GM13977 (cell line): ENCODE measurements at regions not wholly inside any gene's neighbourhood (a gene's known extent, or its start where the extent isn't known, plus 50 kb on each side); places are given as distances from the start of the nearest gene placed in this dataset.

Experiments
- DNase-seq: peaks from one replicate; pipeline ENCODE4 v3.0.0; 2012; ENCODE audit warnings: low spot score
- in situ Hi-C: fragments of 300-500 bp; cut with MboI; formaldehyde crosslinking; loops from one replicate; pipeline ENCODE4 v1.12.0; 2022; ENCODE audit warnings: low sequenced_read_pairs, low pct_unique_long_range_greater_than_20kb, mixed read lengths, inconsistent platforms; ENCODE audit not compliant: unreplicated experiment
- TF ChIP-seq, protein P1 (sequence below): IDR thresholded peaks from 2 replicates; pipeline ENCODE4 v1.5.1; 2012; ENCODE audit warnings: mild to moderate bottlenecking, control low read depth; ENCODE audit not compliant: insufficient read depth; ENCODE audit errors: extremely low read depth, missing control alignments

DNA sequence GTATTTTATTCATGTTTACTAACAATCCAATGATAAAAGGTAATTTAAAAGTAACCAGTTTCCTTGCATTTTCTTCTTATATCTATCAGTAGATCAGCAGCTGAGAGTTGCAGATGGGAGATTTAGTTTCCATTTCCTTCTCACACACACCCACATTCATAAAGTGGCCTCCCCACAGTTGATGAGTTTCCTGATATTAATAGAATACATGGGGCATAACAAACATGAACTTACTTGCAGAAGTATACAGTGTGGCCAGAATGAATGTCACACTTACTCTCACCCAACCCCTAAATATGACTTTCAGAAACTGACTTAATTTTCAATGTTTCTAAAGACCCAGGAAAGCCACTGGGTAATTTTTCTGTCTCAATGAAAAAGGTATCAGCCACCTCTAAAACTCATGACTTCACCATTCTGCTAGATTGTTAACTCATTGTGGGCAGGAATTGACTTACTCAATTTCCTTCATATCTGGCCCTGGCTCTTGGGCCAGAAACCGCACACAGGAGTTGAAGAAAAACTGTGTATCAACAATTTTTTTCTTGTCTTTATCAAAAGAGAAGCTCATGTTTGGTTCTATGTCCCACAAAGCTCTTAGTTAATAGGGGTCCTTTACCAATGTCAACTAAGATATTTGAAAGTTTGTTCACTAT, 63.5 kb upstream of the OSMR start:
- TF ChIP-seq, protein P1, sequence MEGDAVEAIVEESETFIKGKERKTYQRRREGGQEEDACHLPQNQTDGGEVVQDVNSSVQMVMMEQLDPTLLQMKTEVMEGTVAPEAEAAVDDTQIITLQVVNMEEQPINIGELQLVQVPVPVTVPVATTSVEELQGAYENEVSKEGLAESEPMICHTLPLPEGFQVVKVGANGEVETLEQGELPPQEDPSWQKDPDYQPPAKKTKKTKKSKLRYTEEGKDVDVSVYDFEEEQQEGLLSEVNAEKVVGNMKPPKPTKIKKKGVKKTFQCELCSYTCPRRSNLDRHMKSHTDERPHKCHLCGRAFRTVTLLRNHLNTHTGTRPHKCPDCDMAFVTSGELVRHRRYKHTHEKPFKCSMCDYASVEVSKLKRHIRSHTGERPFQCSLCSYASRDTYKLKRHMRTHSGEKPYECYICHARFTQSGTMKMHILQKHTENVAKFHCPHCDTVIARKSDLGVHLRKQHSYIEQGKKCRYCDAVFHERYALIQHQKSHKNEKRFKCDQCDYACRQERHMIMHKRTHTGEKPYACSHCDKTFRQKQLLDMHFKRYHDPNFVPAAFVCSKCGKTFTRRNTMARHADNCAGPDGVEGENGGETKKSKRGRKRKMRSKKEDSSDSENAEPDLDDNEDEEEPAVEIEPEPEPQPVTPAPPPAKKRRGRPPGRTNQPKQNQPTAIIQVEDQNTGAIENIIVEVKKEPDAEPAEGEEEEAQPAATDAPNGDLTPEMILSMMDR: no peak
- in situ Hi-C loops: no loop called here
- no peak for DNase-seq

DNA sequence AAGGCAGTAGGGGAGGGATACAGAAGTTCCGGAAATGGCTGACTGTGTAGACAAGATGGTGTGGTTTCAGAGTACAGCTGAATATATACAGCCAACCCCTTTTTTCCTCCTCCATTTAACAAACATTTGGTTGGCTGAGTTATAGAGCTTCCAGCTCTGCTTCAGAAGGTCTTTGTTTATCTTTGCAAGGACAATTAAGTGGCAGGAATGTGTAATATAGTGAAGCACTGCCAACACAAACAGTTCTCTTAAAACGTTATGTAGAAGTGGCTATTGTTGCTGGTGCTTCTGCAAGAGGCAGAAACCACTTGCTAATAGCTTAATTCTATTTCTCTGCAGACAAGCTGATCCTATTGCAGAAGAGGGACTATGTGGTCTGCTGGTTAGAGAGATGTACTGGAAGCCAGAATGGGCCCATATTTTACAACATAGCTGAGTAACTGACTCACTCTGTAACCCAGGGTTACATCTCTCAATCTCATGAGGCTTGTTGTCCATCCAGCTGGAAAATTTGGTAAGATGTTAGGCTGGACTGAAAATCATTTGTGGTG, 62.7 kb upstream of the OSMR start:
- DNase-seq: no peak
- TF ChIP-seq, protein P1: no peak

GRCh38 chr5:38789134-38789533, 56.7 kb upstream of the OSMR start:
- in situ Hi-C loops: no loop called here
- DNase-seq: no peak
- TF ChIP-seq, protein P1: no peak

More for the DNA sequence above, 62.7 kb upstream of the OSMR start:
- in situ Hi-C loops: no loop called here

DNA sequence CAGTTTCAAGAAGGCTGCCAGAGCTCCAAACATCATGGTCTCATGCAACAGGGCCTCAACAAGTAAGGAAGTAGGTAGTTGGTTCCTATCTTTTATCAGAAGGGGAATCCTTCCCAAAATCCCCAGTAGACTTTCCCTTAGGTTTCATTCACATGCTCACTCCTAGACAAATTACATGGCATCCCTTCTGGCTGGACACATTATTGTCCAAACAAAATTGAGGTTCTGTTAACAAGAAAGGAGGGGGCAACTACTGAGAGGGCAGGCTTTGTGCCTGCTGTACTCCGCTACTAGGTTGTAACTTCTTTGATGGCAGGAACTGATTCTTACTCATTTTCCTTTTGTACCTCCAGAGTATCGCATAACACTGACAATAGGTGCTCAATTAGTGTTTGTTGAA, 56.0 kb upstream of the OSMR start:
- in situ Hi-C loops: no loop called here
- DNase-seq: no peak
- TF ChIP-seq, protein P1: no peak

DNA sequence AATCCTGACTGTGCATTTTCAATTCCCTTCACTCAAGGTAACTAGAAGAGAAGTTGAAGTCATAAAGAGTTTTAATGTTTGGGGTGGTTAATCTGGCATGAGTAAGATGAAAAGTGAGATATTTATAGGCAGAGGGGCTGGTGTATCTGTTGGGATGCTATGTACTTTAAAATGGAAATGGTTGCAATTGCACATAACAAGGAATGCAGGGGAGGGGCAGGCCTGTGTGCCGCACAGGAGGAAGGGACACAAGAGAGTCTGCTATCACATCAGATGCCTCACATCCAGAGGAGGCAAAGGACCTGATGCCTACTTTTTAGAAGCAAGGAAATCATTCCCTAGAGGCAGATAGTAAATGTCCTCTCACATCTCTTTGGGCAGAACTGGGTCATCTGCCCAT, 55.5 kb upstream of the OSMR start:
- TF ChIP-seq, protein P1: no peak
- in situ Hi-C loops: no loop called here
- DNase-seq: no peak

- no peak for DNase-seq
- TF ChIP-seq, protein P1: no peak
- in situ Hi-C loops: no loop called here
Observed at GRCh38 chr5:38790891-38791290, 54.9 kb upstream of the OSMR start.
